Heart right ventricle (tissue), 16 donors: ENCODE measurements at regions not wholly inside any gene's neighbourhood (a gene's known extent, or its start where the extent isn't known, plus 50 kb on each side); places are given as distances from the start of the nearest gene placed in this dataset.

Source experiments
- ATAC-seq, 8 donors: fragments of 200-7000 bp; cut with Tn5 transposase; one replicate each; pipeline ENCODE4 v1.9.1; 2020; ENCODE audit warnings: mild to moderate bottlenecking in 8 of 8, moderate library complexity in 8 of 8, moderate number of reproducible peaks in 1 of 8
- DNase-seq, 2 donors: peaks; one replicate each; pipeline ENCODE4 v3.0.0-alpha.2; 2020
- H3K27ac ChIP-seq, 10 donors: fragments of 200-600 bp; sonication (generic) in 2 of 10; one replicate each; pipeline versions ENCODE4 v1.5.0 to v1.8.0; 2020 to 2022; ENCODE audit warnings: mild to moderate bottlenecking in 3 of 10
- H3K27me3 ChIP-seq, 7 donors: fragments of 200-600 bp; one replicate each; pipeline ENCODE4 v1.8.0; 2021 to 2022; ENCODE audit warnings: mild to moderate bottlenecking in 2 of 7
- H3K36me3 ChIP-seq, 9 donors: fragments of 200-600 bp; sonication (generic) in 1 of 9; one replicate each; pipeline versions ENCODE4 v1.5.0 to v1.8.0; 2020 to 2022; ENCODE audit warnings: mild to moderate bottlenecking in 2 of 9
- H3K4me1 ChIP-seq, 9 donors: fragments of 200-600 bp; sonication (generic) in 1 of 9; one replicate each; pipeline versions ENCODE4 v1.5.0 to v1.8.0; 2020 to 2022; ENCODE audit warnings: mild to moderate bottlenecking in 4 of 9
- H3K4me3 ChIP-seq, 10 donors: fragments of 200-600 bp; sonication (generic) in 2 of 10; one replicate each; pipeline versions ENCODE4 v1.5.0 to v1.8.0; 2020 to 2022; ENCODE audit warnings: mild to moderate bottlenecking in 7 of 10, moderate library complexity in 2 of 10
- H3K9me3 ChIP-seq, 11 donors: fragments of 200-600 bp in 10 of 11; sonication (generic) in 2 of 11; one replicate each; pipeline versions ENCODE4 v1.5.0 to v1.8.0; 2013 to 2022; ENCODE audit warnings: mild to moderate bottlenecking in 2 of 11, control low read depth in 1 of 11, moderate library complexity in 1 of 11
- WGBS, 2 donors: extraction: QIAGEN DNeasy Blood & Tissue Kit; methylation state at CpG; one replicate each; pipeline ENCODE4 v1.1.7; 2013; ENCODE audit warnings: inconsistent platforms in 1 of 2; 5-methylcytosine and 5-hydroxymethylcytosine counted together
- intact Hi-C, 10 donors: fragments of 100-400 bp; cut with DNase I; formaldehyde crosslinking; loops; one replicate each; pipeline versions ENCODE4 v1.11.1 to v1.14.2; 2022
- TF ChIP-seq, protein P1 (sequence below), 9 donors: fragments of 200-600 bp; sonication (generic) in 2 of 9; IDR thresholded peaks; one replicate each; pipeline versions ENCODE4 v1.5.0 to v1.8.0; 2021 to 2022; ENCODE audit warnings: antibody characterized with exemption in 9 of 9, mild to moderate bottlenecking in 5 of 9, moderate library complexity in 1 of 9
- donor health status: Arrhythmogenic right ventricular cardiomyopathy.
- donor health status: ischemic (EF 13 %, LVEDD 7.1; RV severe dilation, severe dysfunction).
- donor health status: healthy with polysubstance abuse.
- donor health status: DM: no; HTN: yes; CAD: no.
- donor health status: DM: no; HTN: no; CAD: no.
- donor health status: ischemic (EF 25% LVEDD 6.9; RV normal size, moderate dysfunction).
- donor health status: ischemic (EF 25% LVEDD 5.7; RV mildly dilated, moderate dysfunction).
- donor health status: healthy.
- donor health status: DM: yes; HTN: yes; CAD: no.
- donor health status: Ischemic cardiomyopathy.
- donor health status: ischemic (EF 35%, LVEDD 5.7; RV mildly dilated, moderate dysfunction).
- donor health status: nonischemic (EF 11% LVEDD 7.7; RV severe dilation, severe dysfunction).
- donor health status: DM: yes; HTN: yes; CAD: no.
- donor health status: PGD.
- donor health status: ischemic (EF 29% LVEDD 5.4; RV normal size, mild dysfunction).
- donor health status: nonischemic (EF 23%, LVEDD 6.1; RV moderate dilation, normal function).

DNA sequence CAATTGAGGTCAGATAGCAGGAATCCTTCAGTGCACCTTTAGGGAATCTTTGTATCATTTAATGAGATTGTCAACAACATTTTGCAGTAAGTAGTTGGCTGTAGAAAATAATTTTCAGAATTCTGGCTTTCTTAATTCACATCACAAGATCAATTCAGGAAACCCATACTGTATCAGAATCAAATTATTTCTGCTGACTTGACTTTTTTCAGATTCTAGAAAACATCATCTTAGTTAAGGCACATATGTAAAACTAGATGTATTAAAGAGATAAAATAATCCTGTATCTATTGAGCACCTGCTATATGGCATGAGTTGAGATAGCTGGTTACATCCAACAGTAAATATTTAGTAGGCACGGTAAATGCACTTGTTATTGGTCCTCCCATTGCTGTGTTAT lies 791.4 kb downstream of the TDRD15 start:
- Histone ChIP-seq H3K9me3 (no peaks in the 10 kb centered on the region), H3K4me3 (no peak overlapping the region), H3K27ac (no peak overlapping the region), H3K4me1 (no peaks in the 10 kb centered on the region), H3K27me3 (no peaks in the 10 kb centered on the region), H3K36me3 (no peaks in the 10 kb centered on the region)
- WGBS, 2 donors = 90 to 94% methylated on average over 1 of the region's 1 CpG
- TF ChIP-seq, protein P1, sequence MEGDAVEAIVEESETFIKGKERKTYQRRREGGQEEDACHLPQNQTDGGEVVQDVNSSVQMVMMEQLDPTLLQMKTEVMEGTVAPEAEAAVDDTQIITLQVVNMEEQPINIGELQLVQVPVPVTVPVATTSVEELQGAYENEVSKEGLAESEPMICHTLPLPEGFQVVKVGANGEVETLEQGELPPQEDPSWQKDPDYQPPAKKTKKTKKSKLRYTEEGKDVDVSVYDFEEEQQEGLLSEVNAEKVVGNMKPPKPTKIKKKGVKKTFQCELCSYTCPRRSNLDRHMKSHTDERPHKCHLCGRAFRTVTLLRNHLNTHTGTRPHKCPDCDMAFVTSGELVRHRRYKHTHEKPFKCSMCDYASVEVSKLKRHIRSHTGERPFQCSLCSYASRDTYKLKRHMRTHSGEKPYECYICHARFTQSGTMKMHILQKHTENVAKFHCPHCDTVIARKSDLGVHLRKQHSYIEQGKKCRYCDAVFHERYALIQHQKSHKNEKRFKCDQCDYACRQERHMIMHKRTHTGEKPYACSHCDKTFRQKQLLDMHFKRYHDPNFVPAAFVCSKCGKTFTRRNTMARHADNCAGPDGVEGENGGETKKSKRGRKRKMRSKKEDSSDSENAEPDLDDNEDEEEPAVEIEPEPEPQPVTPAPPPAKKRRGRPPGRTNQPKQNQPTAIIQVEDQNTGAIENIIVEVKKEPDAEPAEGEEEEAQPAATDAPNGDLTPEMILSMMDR (IDR thresholded peaks at IDR 0.05) = no peak
- intact Hi-C loops = no loop called here
- DNase-seq (no peak), ATAC-seq (no peak)

DNA sequence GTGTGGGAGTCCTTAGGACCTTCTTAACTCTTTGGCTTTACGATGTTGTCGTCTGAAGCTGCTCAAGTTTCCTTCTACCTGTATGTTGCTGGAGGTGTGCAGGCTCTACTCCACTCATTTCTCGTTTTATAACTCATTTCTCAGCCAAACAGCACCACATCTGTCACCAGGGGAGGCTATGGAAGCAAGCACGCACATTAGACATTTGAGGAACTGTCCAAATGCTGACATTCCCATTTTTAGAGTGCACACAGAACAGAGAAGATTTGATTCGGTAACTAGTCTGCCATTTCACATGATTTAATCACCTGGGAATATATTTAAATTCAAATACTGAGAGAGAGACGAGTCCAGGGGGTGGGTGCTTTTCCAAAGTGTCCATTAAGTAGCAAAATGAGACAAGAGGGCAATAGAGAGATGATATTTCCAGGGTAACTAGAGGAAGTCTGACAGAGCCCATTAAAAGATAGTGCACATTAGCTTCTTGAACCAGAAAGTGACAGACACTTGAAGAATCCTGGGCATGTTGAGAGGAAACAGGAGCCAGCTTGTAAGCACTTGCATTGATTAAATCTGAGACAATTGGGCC lies 793.3 kb downstream of the TDRD15 start:
- intact Hi-C loops = no loop called here
- Histone ChIP-seq H3K36me3 (no peaks in the 10 kb centered on the region), H3K4me1 (no peaks in the 10 kb centered on the region), H3K27me3 (no peaks in the 10 kb centered on the region), H3K9me3 (no peaks in the 10 kb centered on the region), H3K27ac (no peak overlapping the region), H3K4me3 (no peak overlapping the region)
- DNase-seq (no peak), ATAC-seq (no peak)
- 40 to 42% methylated on average over 6 of the region's 6 CpGs for WGBS, 2 donors
- TF ChIP-seq, protein P1 (IDR thresholded peaks at IDR 0.05) = no peak

DNA sequence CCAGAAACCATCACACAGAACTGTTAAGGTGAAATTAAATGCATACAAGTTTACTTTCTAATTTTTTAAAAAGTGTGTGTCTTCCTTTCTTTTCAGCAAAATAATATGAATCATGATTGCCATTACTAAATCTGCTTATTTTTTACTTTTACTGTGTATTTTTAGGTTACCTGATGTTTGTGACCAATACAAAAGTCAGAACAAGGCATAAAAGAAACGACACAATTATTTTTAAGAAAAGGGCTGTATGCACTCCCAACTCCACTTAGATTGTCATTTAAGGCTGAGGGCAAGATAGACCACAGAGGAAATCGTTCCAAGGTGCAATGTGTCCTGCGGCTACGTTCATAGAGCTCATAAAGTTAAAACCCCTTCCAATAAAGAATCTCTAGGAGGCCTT lies 797.0 kb downstream of the TDRD15 start:
- Histone ChIP-seq H3K4me1 (no peaks in the 10 kb centered on the region), H3K9me3 (peaks cover 0 to 23% (median 16%) of the 10 kb centered on the region in 11 donors)

DNA sequence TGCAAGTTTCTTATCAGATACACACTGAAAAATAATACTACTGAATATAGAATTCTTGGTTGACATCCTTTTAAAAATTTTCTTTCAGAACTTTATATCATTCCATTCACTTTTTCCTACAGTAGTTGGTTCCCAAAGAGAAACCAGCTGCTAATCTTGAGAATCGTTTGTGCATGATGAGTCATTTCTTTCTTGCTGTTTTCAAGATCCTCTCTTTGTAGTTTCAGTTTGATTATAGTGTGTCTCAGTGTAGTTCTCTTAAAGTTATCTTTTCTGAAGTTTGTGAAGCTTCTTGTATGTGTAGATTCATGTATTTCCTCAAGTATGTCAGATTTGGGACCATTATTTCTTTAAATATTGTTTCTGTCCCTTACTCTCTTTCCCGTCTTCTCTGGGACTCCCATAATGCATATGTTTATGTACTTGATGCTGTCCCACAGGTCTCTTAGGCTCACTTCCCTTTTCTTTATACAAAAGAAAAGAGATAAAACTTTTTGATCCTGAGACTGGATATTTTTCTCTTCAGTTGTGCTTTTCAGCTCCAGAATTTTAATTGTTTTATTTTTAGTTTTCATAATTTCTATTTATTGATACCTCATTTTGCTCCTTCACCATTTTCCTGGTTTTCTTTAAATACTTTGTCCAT lies 801.0 kb downstream of the TDRD15 start:
- H3K9me3 ChIP-seq = peaks cover 0 to 37% (median 16%) of the 10 kb centered on the region in 11 donors
- no peak for ATAC-seq
- H3K27ac ChIP-seq = no peak overlapping the region
- H3K4me1 ChIP-seq = peaks cover 0 to 4% (median 0%) of the 10 kb centered on the region in 9 donors
- H3K4me3 ChIP-seq = no peak overlapping the region
- H3K36me3 ChIP-seq = no peaks in the 10 kb centered on the region
- WGBS, 2 donors = 63 to 71% methylated on average over 2 of the region's 2 CpGs
- H3K27me3 ChIP-seq = no peaks in the 10 kb centered on the region
- TF ChIP-seq, protein P1 (IDR thresholded peaks at IDR 0.05) = no peak
- intact Hi-C loops = no loop called here
- DNase-seq = no peak

More for the DNA sequence above, 797.0 kb downstream of the TDRD15 start:
- no peaks in the 10 kb centered on the region for H3K27me3 ChIP-seq
- intact Hi-C loops = no loop called here
- ATAC-seq = no peak
- H3K27ac ChIP-seq = no peak overlapping the region
- 81 to 82% methylated on average over 4 of the region's 4 CpGs for WGBS, 2 donors
- TF ChIP-seq, protein P1 (IDR thresholded peaks at IDR 0.05) = no peak
- no peaks in the 10 kb centered on the region for H3K36me3 ChIP-seq
- DNase-seq = no peak
- H3K4me3 ChIP-seq = no peak overlapping the region
